Astrocyte of the cerebellum (primary cell): ENCODE measurements at regions not wholly inside any gene's neighbourhood (a gene's known extent, or its start where the extent isn't known, plus 50 kb on each side); places are given as distances from the start of the nearest gene placed in this dataset.

Experiments used
- DNase-seq: peaks from one replicate; pipeline ENCODE4 v3.0.0-alpha.2; 2011; ENCODE audit warnings: low read depth
- H3K4me3 ChIP-seq: 2 replicates; pipeline ENCODE4 v1.5.1; 2011; ENCODE audit warnings: mild to moderate bottlenecking, low read depth, low read length, moderate library complexity
- CTCF ChIP-seq: IDR thresholded peaks from 2 replicates; pipeline ENCODE4 v1.5.1; 2012; ENCODE audit warnings: low read length, low read depth, moderate library complexity, mild to moderate bottlenecking; ENCODE audit errors: missing control alignments
- in situ Hi-C: cut with HindIII; loops from 2 replicates; pipeline ENCODE4 v1.10.0; 2017; ENCODE audit warnings: low sequenced_read_pairs

- in situ Hi-C loops = loop anchor here (5.0 kb wide), 1 partner anchor 108 kb away; no protein-coding TSS in a partner anchor
- TF ChIP-seq CTCF = no peak
- H3K4me3 ChIP-seq = no peak overlapping the region
- DNase-seq = no peak
Measured at GRCh38 chr6:166739976-166740318, 112.9 kb upstream of the RPS6KA2 start.

GRCh38 chr6:166739117-166739975 is 112.3 kb upstream of the RPS6KA2 start:
- DNase-seq = no peak
- in situ Hi-C loops = loop anchor here (5.0 kb wide), 1 partner anchor 107 kb away; no protein-coding TSS in a partner anchor
- TF ChIP-seq CTCF = no peak
- H3K4me3 ChIP-seq = no peak overlapping the region

GRCh38 chr6:166738386-166739116 is 111.5 kb upstream of the RPS6KA2 start:
- no peak for DNase-seq
- H3K4me3 ChIP-seq = no peak overlapping the region
- in situ Hi-C loops = loop anchor here (5.0 kb wide), 1 partner anchor 106 kb away; no protein-coding TSS in a partner anchor
- TF ChIP-seq CTCF = no peak

GRCh38 chr6:166737261-166737660 is 110.2 kb upstream of the RPS6KA2 start:
- no peak for TF ChIP-seq CTCF
- no peak for DNase-seq
- H3K4me3 ChIP-seq = no peak overlapping the region
- in situ Hi-C loops = loop anchor here (5.0 kb wide), 1 partner anchor 105 kb away; no protein-coding TSS in a partner anchor

GRCh38 chr6:166736634-166737033 is 109.6 kb upstream of the RPS6KA2 start:
- in situ Hi-C loops = loop anchor here (5.0 kb wide), 1 partner anchor 104 kb away; no protein-coding TSS in a partner anchor
- H3K4me3 ChIP-seq = no peak overlapping the region
- DNase-seq = no peak
- TF ChIP-seq CTCF = no peak

GRCh38 chr6:166733900-166734299 is 106.8 kb upstream of the RPS6KA2 start:
- TF ChIP-seq CTCF = no peak
- in situ Hi-C loops = no loop called here

More at GRCh38 chr6:166733900-166734299, 106.8 kb upstream of the RPS6KA2 start:
- no peak for DNase-seq
- no peak overlapping the region for H3K4me3 ChIP-seq
